ENCODE measurements at regions not wholly inside any gene's neighbourhood (a gene's known extent, or its start where the extent isn't known, plus 50 kb on each side); places are given as distances from the start of the nearest gene placed in this dataset.
"Not testable (repeated sequence)": the region's sequence is repeated elsewhere in the genome, so short reads cannot be mapped to it uniquely, and the experiment has no call there.

DNA sequence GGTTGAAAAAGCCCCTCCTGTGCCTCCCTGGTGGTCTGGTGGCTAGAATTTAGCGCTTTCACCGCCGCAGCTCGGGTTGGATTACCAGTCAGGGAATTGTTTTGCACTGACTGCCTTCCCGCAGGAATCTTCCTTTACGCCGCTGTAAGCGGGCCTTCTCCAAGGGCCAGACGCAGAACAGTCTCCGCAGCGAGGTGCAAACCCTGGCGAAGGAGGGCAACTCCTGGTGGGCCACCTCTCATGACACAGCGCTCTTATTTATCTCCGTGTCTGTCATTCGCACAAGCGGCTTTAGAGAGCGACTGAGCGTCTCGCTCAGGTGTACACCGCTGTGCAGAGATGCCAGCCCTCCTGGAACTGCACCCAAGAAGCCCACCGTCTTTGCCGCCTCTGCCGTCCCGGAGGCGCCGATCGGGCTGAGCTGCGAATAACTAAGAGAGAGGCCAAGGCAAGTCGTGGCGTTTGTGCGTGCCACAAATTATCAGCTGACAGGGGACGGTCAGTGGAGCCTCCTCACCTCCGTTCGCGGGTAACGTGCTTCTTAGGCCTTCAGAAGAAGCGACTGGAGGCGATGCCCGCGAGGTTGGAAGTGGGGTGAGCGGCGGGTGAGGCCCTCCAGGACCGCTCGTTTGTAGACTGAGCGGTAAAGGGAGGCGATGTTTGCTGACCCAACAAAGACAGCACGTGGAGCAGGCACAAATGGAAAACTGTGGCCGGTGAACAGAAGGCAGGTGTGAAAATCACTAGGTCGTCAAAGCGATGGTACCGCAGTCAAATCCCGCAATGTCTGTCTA, 93.5 kb downstream of the PRKAB2 start:
- H3K36me3 Mint-ChIP-seq: no peaks in the 10 kb centered on the region
- CTCF ChIA-PET: no interaction called here
- H3K4me3 Mint-ChIP-seq: no peak overlapping the region
- no peak for DNase-seq
- no peak for ATAC-seq
- no peak overlapping the region for H3K27ac Mint-ChIP-seq
- H3K27me3 Mint-ChIP-seq: peaks cover 92% of the 10 kb centered on the region
- no peaks in the 10 kb centered on the region for H3K9me3 Mint-ChIP-seq (ENCODE audit: low read depth)
- peaks cover 26% of the 10 kb centered on the region for H3K4me1 Mint-ChIP-seq

DNA sequence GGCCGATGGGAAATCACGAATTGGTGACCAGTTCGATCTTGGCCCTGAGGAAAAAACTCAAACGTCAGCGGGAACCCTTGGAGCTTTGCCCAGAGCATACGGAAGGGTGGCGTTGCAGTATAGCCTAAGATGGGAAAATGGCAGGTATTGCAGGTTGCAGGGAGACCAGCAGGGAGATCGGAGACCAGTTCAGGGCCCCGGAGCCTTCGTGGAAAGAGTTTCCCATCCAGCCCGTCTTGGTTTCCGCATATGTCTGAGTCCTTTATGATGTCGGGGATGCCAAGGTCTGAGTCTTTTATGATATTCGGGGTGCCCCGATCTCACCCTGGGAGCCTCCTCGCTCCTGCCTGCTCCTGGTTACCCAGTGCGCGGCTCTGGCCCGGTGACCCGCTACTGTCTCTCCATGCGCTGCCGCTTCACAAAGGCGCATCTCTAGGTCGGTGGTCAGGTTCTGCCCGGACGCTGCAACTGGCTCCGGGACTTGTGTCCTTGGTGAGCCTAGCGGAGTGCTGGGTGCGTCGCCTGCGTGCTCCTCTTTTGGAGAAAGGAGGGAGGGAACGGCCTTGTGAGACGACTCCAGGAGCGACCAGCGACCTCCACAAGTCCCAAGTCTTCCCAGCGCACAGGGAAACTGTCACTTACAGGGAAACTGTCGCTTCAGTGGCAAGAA, 94.2 kb downstream of the PRKAB2 start:
- no peak for ATAC-seq
- CTCF ChIA-PET: no interaction called here
- peaks cover 1% of the 10 kb centered on the region for H3K36me3 Mint-ChIP-seq

DNA sequence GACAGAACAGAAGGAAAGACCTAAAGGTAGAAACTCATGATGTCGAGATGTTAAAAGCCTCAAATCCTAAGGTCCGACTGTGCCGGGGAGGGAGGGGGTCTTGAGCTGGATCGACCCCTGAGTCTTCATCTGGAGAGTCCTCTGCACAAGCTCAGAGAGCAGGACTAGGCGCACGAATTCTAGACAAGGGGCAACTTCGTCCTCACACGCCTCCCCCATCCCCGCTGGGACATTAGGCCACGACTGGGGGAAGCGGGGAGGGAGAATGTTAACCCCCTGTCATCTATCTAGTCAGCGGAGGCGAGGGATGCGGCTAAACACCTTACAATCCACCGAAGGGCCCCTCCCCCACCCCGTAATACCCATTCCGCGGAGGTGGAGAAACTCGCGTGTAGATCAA, 94.7 kb downstream of the PRKAB2 start:
- CTCF ChIA-PET: no interaction called here
- peaks cover 28% of the 10 kb centered on the region for H3K4me1 Mint-ChIP-seq
- DNase-seq: no peak
- H3K27me3 Mint-ChIP-seq: peaks cover 93% of the 10 kb centered on the region
- no peak for ATAC-seq
- no peak overlapping the region for H3K4me3 Mint-ChIP-seq
- peaks cover 4% of the 10 kb centered on the region for H3K36me3 Mint-ChIP-seq
- H3K27ac Mint-ChIP-seq: no peak overlapping the region
- no peaks in the 10 kb centered on the region for H3K9me3 Mint-ChIP-seq (ENCODE audit: low read depth)

More for the DNA sequence above, 94.2 kb downstream of the PRKAB2 start:
- peaks cover 25% of the 10 kb centered on the region for H3K4me1 Mint-ChIP-seq
- DNase-seq: no peak
- peaks cover 92% of the 10 kb centered on the region for H3K27me3 Mint-ChIP-seq
- no peaks in the 10 kb centered on the region for H3K9me3 Mint-ChIP-seq (ENCODE audit: low read depth)
- H3K27ac Mint-ChIP-seq: no peak overlapping the region
- H3K4me3 Mint-ChIP-seq: no peak overlapping the region

DNA sequence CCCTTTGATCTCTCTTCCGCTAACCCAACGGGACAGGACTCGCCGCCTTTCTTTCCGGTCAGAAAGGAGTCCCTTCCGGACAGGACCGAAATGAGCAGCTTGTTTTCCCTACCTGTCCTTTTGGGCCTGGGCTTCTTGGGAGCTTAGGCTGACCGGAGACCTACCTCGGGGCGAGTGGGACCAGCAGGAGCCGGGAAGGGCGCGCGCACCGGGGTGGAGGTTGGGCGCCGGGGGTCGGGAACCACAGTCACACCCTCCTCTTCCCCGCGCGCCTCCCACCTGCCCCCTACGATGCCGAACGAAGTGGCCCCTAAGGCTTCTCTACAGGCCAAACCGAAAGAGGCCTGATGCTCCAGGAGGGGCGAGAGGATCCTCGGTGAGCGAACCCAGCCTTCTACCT, 95.2 kb downstream of the PRKAB2 start:
- Mint-ChIP-seq H3K27me3 (peaks cover 93% of the 10 kb centered on the region), H3K9me3 (ENCODE audit: low read depth) (no peaks in the 10 kb centered on the region), H3K4me3 (no peak overlapping the region), H3K36me3 (peaks cover 4% of the 10 kb centered on the region), H3K27ac (no peak overlapping the region), H3K4me1 (peaks cover 28% of the 10 kb centered on the region)
- DNase-seq (no peak), ATAC-seq (no peak)
- CTCF ChIA-PET: no interaction called here

DNA sequence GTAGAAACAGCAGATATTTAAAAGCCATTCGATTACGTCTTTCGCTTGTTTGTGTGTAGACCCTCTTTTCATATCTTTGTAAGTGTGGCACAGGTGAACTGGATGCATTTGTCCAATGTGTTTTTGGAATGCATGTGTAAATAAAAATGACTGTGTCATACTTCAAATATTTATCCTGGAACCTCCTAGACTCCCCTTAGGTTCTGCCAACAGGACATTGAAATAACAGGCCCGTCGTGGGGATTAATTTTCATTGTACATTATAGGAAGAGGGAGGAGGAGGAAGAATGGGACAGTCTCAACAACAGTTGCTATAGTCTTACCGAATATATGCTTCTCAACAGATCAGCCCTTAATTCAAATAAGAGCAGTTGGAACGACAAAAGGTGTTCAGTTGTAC, 95.8 kb downstream of the PRKAB2 start:
- DNase-seq (no peak), ATAC-seq (no peak)
- Mint-ChIP-seq H3K4me3 (no peak overlapping the region), H3K27ac (no peak overlapping the region), H3K36me3 (peaks cover 5% of the 10 kb centered on the region), H3K4me1 (peaks cover 30% of the 10 kb centered on the region), H3K27me3 (peaks cover 95% of the 10 kb centered on the region), H3K9me3 (ENCODE audit: low read depth) (no peaks in the 10 kb centered on the region)
- CTCF ChIA-PET: no interaction called here

DNA sequence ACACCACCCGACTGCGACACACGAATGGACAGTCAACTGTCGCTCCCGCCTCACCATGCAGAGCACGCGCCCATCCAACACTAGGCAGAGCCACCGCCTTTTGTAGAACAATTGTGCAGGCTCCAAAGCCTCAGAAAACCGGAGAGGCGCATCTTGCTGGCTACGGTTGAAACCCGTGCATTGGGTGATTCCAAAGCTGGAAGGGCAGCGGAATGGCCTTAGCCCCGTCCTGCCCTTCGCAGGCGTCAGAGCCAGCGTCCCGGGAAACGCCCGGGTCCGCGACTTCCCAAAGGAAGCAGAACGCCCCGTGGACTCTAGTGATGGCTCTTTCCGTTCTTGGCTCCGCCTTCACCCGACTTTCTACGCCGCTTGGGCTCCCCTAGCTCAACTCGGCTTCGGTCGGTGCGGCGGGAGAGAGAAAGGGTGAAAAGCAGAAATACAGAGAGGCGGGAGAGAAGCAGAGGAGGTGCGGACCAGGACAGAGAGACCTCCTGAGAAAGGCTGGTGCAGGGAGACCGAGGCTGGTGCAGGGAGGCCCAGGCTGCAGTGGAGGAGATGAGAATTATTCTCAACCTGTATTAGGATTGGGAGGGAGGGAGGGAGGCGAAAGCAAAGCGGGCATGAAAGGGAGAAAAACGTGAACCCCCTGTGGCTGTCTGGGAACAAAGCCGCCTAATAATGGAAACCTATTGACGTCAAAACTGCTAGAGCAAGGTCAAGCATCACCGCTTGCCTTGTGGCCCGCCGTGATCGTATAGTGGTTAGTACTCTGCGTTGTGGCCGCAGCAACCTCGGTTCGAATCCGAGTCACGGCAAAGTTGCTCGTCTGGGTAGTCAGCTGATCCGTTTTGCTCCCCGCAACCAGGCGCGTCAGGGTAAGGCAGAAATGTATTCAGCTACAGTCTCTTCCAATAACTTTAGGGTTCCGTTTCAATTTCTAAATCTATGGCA, 99.5 kb downstream of the PRKAB2 start:
- Mint-ChIP-seq H3K4me1 (peaks cover 19% of the 10 kb centered on the region), H3K36me3 (peaks cover 7% of the 10 kb centered on the region), H3K9me3 (ENCODE audit: low read depth) (no peaks in the 10 kb centered on the region), H3K27ac (no peak overlapping the region), H3K4me3 (peak overlapping the region; percentile 54), H3K27me3 (peaks cover 81% of the 10 kb centered on the region)
- no peak for DNase-seq
- ATAC-seq: peak; percentile 12
- CTCF ChIA-PET: no interaction called here

DNA sequence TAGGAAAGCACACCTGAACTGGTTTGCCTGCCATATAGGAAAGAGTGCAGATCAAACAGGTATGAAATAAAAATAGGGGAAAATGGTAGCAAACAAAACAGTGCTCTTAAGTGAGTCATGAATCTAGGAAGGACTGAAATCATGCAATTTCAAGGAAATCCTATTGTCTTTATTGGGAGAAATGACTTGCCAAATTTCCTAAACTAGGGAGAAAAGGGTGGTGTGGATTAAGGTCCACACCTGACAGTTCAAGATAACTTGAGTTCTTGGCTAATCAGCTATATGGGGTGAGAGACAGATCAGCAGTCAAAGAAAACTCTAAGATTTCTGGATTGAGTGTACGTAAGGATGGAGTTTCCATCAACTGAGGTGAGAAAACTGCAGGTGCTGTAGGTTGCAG, 101.1 kb downstream of the PRKAB2 start:
- H3K4me3 Mint-ChIP-seq: no peak overlapping the region
- no peaks in the 10 kb centered on the region for H3K9me3 Mint-ChIP-seq (ENCODE audit: low read depth)
- H3K27me3 Mint-ChIP-seq: peaks cover 71% of the 10 kb centered on the region
- DNase-seq: no peak
- H3K4me1 Mint-ChIP-seq: peaks cover 19% of the 10 kb centered on the region
- H3K27ac Mint-ChIP-seq: no peak overlapping the region
- CTCF ChIA-PET: no interaction called here
- peaks cover 7% of the 10 kb centered on the region for H3K36me3 Mint-ChIP-seq
- ATAC-seq: no peak

DNA sequence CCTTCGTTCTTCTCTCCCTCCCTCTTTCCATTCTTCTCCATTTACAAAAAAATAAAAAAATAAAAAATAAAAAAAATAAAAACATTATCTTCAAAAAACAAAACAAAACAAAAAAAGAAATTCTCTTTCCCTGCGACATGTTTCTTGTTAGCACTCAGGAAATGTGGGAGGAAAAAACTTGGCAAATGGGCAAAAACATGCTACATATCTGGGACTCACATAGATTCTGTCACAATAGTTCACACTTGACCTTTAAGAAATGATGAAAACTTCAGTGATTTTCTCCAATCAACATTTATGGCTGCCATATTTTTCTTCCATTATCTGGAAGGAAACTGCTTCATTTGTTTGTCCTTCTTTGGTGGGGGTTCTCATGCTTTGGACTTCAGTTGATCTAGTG, 109.3 kb downstream of the PRKAB2 start:
- Mint-ChIP-seq H3K27me3 (peaks cover 22% of the 10 kb centered on the region), H3K27ac (no peak overlapping the region), H3K9me3 (ENCODE audit: low read depth) (no peaks in the 10 kb centered on the region), H3K4me1 (no peaks in the 10 kb centered on the region), H3K36me3 (peaks cover 1% of the 10 kb centered on the region), H3K4me3 (no peak overlapping the region)
- CTCF ChIA-PET: no interaction called here
- ATAC-seq: no peak
- no peak for DNase-seq

DNA sequence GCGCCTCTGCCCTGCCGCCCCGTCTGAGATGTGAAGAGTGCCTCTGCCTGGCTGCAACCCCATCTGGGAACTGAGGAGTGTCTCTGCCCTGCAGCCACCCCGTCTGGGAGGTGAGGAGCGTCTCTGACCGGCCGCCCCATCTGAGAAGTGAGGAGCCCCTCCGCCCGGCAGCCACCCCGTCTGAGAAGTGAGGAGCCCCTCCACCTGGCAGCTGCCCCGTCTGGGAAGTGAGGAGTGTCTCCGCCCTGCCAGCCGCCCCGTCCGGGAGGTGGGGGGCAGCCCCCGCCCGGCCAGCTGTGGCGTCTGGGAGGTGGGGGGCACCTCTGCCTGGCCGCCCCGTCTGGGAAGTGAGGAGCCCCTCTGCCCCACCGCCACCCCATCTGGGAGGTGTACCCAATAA, 110.4 kb downstream of the PRKAB2 start:
- H3K4me3 Mint-ChIP-seq; H3K9me3 Mint-ChIP-seq (ENCODE audit: low read depth); H3K4me1 Mint-ChIP-seq; ATAC-seq; DNase-seq; H3K36me3 Mint-ChIP-seq; H3K27ac Mint-ChIP-seq; CTCF ChIA-PET: not testable (repeated sequence)
- peaks cover 29% of the 10 kb centered on the region for H3K27me3 Mint-ChIP-seq

DNA sequence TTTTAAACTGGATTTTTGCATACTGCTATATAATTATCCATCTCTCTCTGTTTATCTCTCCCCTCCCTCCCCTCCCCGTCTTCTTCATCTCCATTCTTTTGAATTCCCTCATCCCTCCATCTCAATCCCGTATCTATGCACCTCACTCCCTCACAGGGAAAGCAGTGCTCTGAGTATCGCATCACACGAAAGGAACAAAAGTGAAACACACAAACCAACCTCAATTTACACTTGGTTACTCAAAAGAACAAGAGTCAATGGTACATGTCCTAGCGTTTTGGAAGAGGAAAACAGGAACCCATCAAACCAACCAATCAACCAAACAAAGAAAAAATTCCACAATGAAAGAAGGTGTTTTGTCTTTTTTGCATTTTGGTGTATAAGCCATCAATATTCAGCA, 115.1 kb downstream of the NBPF12 start:
- H3K36me3 Mint-ChIP-seq: peaks cover 1% of the 10 kb centered on the region
- CTCF ChIA-PET: no interaction called here
- peaks cover 2% of the 10 kb centered on the region for H3K4me1 Mint-ChIP-seq
- H3K27me3 Mint-ChIP-seq: peaks cover 20% of the 10 kb centered on the region
- DNase-seq (no peak), ATAC-seq (no peak)
- no peaks in the 10 kb centered on the region for H3K9me3 Mint-ChIP-seq (ENCODE audit: low read depth)
- H3K4me3 Mint-ChIP-seq: no peak overlapping the region
- H3K27ac Mint-ChIP-seq: no peak overlapping the region

DNA sequence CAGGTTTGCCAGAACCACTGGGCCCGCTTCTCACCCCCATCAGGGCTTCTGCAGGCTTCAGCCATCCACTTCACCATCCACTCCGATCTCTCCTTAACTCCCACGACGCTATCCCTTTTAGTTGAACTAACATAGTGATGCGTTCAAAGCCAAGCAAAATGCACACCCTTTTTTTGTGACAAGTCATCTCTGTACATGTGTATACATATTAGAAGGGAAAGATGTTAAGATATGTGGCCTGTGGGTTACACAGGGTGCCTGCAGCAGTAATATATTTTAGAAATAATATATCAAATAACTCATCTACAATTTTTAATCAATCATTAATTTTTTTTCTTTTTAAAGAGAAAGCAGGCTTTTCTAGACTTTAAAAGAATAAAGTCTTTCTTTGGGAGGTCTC, 114.6 kb downstream of the NBPF12 start:
- DNase-seq (no peak), ATAC-seq (no peak)
- Mint-ChIP-seq H3K27me3 (peaks cover 17% of the 10 kb centered on the region), H3K27ac (no peak overlapping the region), H3K36me3 (no peaks in the 10 kb centered on the region), H3K4me3 (no peak overlapping the region), H3K9me3 (ENCODE audit: low read depth) (no peaks in the 10 kb centered on the region), H3K4me1 (peaks cover 5% of the 10 kb centered on the region)
- CTCF ChIA-PET: no interaction called here

DNA sequence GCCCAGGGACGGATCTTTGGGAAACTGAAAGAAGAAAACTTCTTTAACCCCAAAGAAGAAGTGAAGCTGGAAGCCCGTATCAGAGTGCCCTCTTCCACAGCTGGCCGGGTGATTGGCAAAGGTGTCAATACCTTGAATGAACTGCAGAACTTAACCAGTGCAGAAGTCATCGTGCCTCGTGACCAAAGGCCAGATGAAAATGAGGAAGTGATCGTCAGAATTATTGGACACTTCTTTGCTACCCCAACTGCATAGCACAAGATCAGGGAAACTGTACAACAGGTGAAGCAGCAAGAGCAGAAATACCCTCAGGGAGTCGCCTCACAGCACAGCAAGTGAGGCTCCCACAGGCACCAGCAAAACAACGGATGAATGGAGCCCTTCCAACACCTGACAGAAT, 114.0 kb downstream of the NBPF12 start:
- Mint-ChIP-seq H3K36me3 (no peaks in the 10 kb centered on the region), H3K27me3 (peaks cover 16% of the 10 kb centered on the region), H3K4me1 (peaks cover 7% of the 10 kb centered on the region), H3K27ac (no peak overlapping the region), H3K9me3 (ENCODE audit: low read depth) (no peaks in the 10 kb centered on the region), H3K4me3 (no peak overlapping the region)
- ATAC-seq (no peak), DNase-seq (no peak)
- CTCF ChIA-PET: no interaction called here

DNA sequence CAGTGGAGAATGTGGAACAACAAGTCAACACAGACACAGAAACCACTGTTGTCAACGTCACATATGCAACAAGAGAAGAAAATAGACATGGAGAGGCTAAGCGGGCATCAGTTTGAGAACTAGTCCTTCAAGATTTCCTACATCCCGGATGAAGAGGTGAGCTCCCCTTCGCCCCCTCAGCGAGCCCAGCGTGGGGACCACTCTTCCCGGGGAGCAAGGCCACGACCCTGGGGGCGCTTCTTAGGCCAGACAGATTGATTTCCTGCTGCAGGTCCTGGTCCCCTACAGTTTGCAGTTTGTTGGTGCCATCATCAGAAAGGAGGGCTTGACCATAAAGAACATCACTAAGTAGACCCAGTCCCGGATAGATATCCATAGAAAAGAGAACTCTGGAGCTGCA, 113.0 kb downstream of the NBPF12 start:
- H3K27ac Mint-ChIP-seq: no peak overlapping the region
- H3K9me3 Mint-ChIP-seq (ENCODE audit: low read depth): no peaks in the 10 kb centered on the region
- no peaks in the 10 kb centered on the region for H3K36me3 Mint-ChIP-seq
- H3K4me1 Mint-ChIP-seq: peaks cover 17% of the 10 kb centered on the region
- ATAC-seq: no peak
- no peak overlapping the region for H3K4me3 Mint-ChIP-seq
- peaks cover 12% of the 10 kb centered on the region for H3K27me3 Mint-ChIP-seq
- CTCF ChIA-PET: no interaction called here
- DNase-seq: no peak

All from activated CD8-positive, alpha-beta memory T cell treated with anti-CD3 and anti-CD28 coated beads, Interleukin-2, amount 10 ng/mL, durations not matched to agents 7 days and 5 days (primary cell).